ENCODE measurements at regions not wholly inside any gene's neighbourhood (a gene's known extent, or its start where the extent isn't known, plus 50 kb on each side); places are given as distances from the start of the nearest gene placed in this dataset.

- H3K4me1 ChIP-seq (ENCODE audit: insufficient read depth) = peaks cover 21% of the 10 kb centered on the region
- no peak overlapping the region for H3K4me2 ChIP-seq (ENCODE audit: unreplicated experiment)
- 77 to 80% methylated on average over 2 of the region's 2 CpGs for WGBS, 2 experiments (ENCODE audit: low coverage in 1 of 2, low lambda C conversion rate in 2 of 2, missing lambda C conversion rate in 2 of 2)
- peaks cover 19% of the 10 kb centered on the region for H3F3A ChIP-seq (ENCODE audit: insufficient read depth)
- no peaks in the 10 kb centered on the region for H4K20me1 ChIP-seq (ENCODE audit: insufficient read depth)
- H3K4me3 ChIP-seq = no peak overlapping the region
- H2AFZ ChIP-seq = no peak overlapping the region
- H3K9ac ChIP-seq = no peak overlapping the region
- no peaks in the 10 kb centered on the region for H3K9me2 ChIP-seq (ENCODE audit: insufficient read depth)
- DNase-seq = no peak
- no peaks in the 10 kb centered on the region for H3K79me2 ChIP-seq (ENCODE audit: insufficient read depth)
- TF ChIP-seq EZH2 (IDR thresholded peaks at IDR 0.05; ENCODE audit: insufficient read depth, poor library complexity, severe bottlenecking) (no peak), EZH2phosphoT487 (IDR thresholded peaks at IDR 0.05; ENCODE audit: insufficient read depth, low read depth) (no peak)
- no peak overlapping the region for H3K27ac ChIP-seq
- H3K36me3 ChIP-seq (ENCODE audit: low read depth) = no peaks in the 10 kb centered on the region
- in situ Hi-C loops (cut with MboI) = no loop called here
- H3K27me3 ChIP-seq (replicated peaks; ENCODE audit: insufficient read depth) = no peaks in the 10 kb centered on the region
- H3K9me3 ChIP-seq (ENCODE audit: low read depth) = no peaks in the 10 kb centered on the region
These were observed 64.6 kb downstream of the ACTBL2 start for GRCh38 chr5:57417971-57418370.

GRCh38 chr5:57417320-57417719 is 65.3 kb downstream of the ACTBL2 start:
- Histone ChIP-seq H3K36me3 (ENCODE audit: low read depth) (no peaks in the 10 kb centered on the region), H2AFZ (no peak overlapping the region), H3K9ac (no peak overlapping the region), H4K20me1 (ENCODE audit: insufficient read depth) (no peaks in the 10 kb centered on the region), H3K27ac (no peak overlapping the region), H3F3A (ENCODE audit: insufficient read depth) (peaks cover 26% of the 10 kb centered on the region), H3K27me3 (replicated peaks; ENCODE audit: insufficient read depth) (no peaks in the 10 kb centered on the region), H3K4me1 (ENCODE audit: insufficient read depth) (peaks cover 27% of the 10 kb centered on the region), H3K4me2 (ENCODE audit: unreplicated experiment) (no peak overlapping the region), H3K79me2 (ENCODE audit: insufficient read depth) (no peaks in the 10 kb centered on the region), H3K9me3 (ENCODE audit: low read depth) (no peaks in the 10 kb centered on the region), H3K4me3 (no peak overlapping the region), H3K9me2 (ENCODE audit: insufficient read depth) (no peaks in the 10 kb centered on the region)
- 86 to 88% methylated on average over 6 of the region's 6 CpGs for whole genome bisulfite sequencing, 2 experiments (ENCODE audit: low coverage in 1 of 2, low lambda C conversion rate in 2 of 2, missing lambda C conversion rate in 2 of 2)
- in situ Hi-C loops (cut with MboI) = no loop called here
- DNase-seq = no peak
- TF ChIP-seq EZH2 (IDR thresholded peaks at IDR 0.05; ENCODE audit: insufficient read depth, poor library complexity, severe bottlenecking) (no peak), EZH2phosphoT487 (IDR thresholded peaks at IDR 0.05; ENCODE audit: insufficient read depth, low read depth) (no peak)

GRCh38 chr5:57416278-57416994 is 66.2 kb downstream of the ACTBL2 start:
- no peaks in the 10 kb centered on the region for H3K9me2 ChIP-seq (ENCODE audit: insufficient read depth)
- DNase-seq = peak; percentile 77
- H3K36me3 ChIP-seq (ENCODE audit: low read depth) = no peaks in the 10 kb centered on the region
- H2AFZ ChIP-seq = no peak overlapping the region
- 51 to 58% methylated on average over 4 of the region's 4 CpGs for WGBS, 2 experiments (ENCODE audit: low coverage in 1 of 2, low lambda C conversion rate in 2 of 2, missing lambda C conversion rate in 2 of 2)
- no peaks in the 10 kb centered on the region for H4K20me1 ChIP-seq (ENCODE audit: insufficient read depth)
- H3K9ac ChIP-seq = no peak overlapping the region
- no peak overlapping the region for H3K27ac ChIP-seq
- peaks cover 35% of the 10 kb centered on the region for H3K4me1 ChIP-seq (ENCODE audit: insufficient read depth)
- no peaks in the 10 kb centered on the region for H3K27me3 ChIP-seq (replicated peaks; ENCODE audit: insufficient read depth)
- no peaks in the 10 kb centered on the region for H3K9me3 ChIP-seq (ENCODE audit: low read depth)
- peaks cover 35% of the 10 kb centered on the region for H3F3A ChIP-seq (ENCODE audit: insufficient read depth)
- no peak overlapping the region for H3K4me3 ChIP-seq
- peak overlapping the region; percentile 34 for H3K4me2 ChIP-seq (ENCODE audit: unreplicated experiment)
- no peaks in the 10 kb centered on the region for H3K79me2 ChIP-seq (ENCODE audit: insufficient read depth)
- in situ Hi-C loops (cut with MboI) = no loop called here
- TF ChIP-seq EZH2phosphoT487 (IDR thresholded peaks at IDR 0.05; ENCODE audit: insufficient read depth, low read depth) (no peak), EZH2 (IDR thresholded peaks at IDR 0.05; ENCODE audit: insufficient read depth, poor library complexity, severe bottlenecking) (no peak)

GRCh38 chr5:57414857-57415256 is 67.8 kb downstream of the ACTBL2 start:
- Histone ChIP-seq H3K9me2 (ENCODE audit: insufficient read depth) (no peaks in the 10 kb centered on the region), H3K9ac (no peak overlapping the region), H3K27me3 (replicated peaks; ENCODE audit: insufficient read depth) (no peaks in the 10 kb centered on the region), H3K4me1 (ENCODE audit: insufficient read depth) (peaks cover 37% of the 10 kb centered on the region), H2AFZ (no peak overlapping the region), H3K79me2 (ENCODE audit: insufficient read depth) (no peaks in the 10 kb centered on the region), H4K20me1 (ENCODE audit: insufficient read depth) (no peaks in the 10 kb centered on the region), H3K9me3 (ENCODE audit: low read depth) (no peaks in the 10 kb centered on the region), H3K4me3 (no peak overlapping the region), H3F3A (ENCODE audit: insufficient read depth) (peaks cover 32% of the 10 kb centered on the region), H3K36me3 (ENCODE audit: low read depth) (no peaks in the 10 kb centered on the region), H3K27ac (no peak overlapping the region), H3K4me2 (ENCODE audit: unreplicated experiment) (no peak overlapping the region)
- DNase-seq = peak; percentile 23
- in situ Hi-C loops (cut with MboI) = no loop called here
- TF ChIP-seq EZH2 (IDR thresholded peaks at IDR 0.05; ENCODE audit: insufficient read depth, poor library complexity, severe bottlenecking) (no peak), EZH2phosphoT487 (IDR thresholded peaks at IDR 0.05; ENCODE audit: insufficient read depth, low read depth) (no peak)
- 69 to 75% methylated on average over 2 of the region's 2 CpGs for WGBS, 2 experiments (ENCODE audit: low coverage in 1 of 2, low lambda C conversion rate in 2 of 2, missing lambda C conversion rate in 2 of 2)

Data from GM23248 (cell line).